ENCODE measurements at regions not wholly inside any gene's neighbourhood (a gene's known extent, or its start where the extent isn't known, plus 50 kb on each side); places are given as distances from the start of the nearest gene placed in this dataset.
"Not testable (repeated sequence)": the region's sequence is repeated elsewhere in the genome, so short reads cannot be mapped to it uniquely, and the experiment has no call there.

DNA sequence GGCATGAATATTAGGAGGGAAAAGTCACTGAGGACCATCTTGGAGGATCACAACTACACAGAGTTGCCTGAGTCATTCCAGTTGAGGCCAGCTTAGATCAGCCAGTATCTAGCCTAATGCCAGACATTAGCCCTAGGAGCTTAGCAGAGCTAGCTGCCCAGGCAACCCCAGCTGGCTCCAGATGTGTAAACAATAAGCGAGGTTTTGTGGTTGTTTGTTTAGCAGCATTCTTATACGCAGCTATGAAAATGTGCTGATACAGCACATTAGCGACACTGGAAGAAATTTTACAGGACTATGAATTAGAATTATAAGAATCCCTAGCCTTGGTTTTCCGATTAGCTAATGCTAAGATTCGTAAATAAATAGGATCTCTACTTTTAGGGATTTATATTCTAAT, 59.3 kb downstream of the BTBD3 start:
- in situ Hi-C loops (cut with HindIII; ENCODE audit: low pct_ligation_motif_present, low pct_unique_long_range_greater_than_20kb, low sequenced_read_pairs), result no loop called here

DNA sequence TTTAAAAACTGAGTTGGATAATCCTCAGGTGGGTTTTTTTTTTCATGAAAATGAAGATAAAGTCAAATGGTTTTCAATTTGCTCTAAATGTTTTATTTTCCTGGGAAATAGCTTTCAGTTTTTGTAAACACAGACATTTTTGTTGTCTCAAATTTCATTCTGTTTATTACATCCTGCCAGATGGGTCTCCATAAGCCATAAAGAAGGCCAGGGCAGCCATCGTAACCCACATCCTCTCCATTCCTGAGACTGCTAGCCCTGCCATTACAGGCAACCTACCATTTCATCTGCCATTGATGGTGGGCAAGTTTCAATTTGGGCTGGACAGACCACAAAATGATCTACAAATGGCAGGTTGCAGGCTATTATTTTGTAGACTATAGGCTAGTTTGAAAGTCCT, 60.8 kb downstream of the BTBD3 start:
- in situ Hi-C loops (cut with HindIII; ENCODE audit: low pct_ligation_motif_present, low pct_unique_long_range_greater_than_20kb, low sequenced_read_pairs), result no loop called here
- no peak for DNase-seq

More for the DNA sequence above, 59.3 kb downstream of the BTBD3 start:
- DNase-seq, result no peak

DNA sequence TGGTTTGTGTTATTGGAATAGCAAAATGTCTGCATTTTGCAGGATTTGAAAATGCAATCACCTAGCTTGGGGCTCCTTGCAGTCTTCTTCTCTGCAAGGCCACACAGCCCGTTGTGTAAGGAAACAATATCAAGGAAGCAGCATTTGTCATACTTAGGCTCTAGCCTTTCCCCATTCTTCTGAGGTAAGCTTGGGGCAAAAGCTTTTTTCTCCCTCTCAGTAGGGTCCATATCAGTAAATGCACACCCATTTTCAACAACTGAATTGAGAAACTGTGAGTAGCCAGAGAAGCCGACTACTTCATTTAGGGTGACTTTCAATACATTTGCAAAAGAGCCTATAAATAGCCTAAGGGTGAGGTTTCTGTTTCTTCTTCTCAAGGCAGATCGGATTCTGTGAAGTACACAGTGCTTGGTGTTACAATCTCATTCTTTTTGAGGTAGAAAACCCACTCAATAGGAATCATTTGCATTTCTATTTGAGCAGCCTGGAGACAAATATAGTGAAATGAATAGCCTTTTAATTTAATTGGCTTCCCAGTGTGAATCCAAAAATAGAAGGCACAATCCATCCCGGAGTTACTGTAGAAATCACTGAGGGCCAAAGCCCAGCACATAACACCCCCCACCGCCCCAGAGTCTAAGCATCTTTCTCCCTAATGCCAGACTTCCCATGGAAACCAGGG, 61.8 kb downstream of the BTBD3 start:
- in situ Hi-C loops (cut with HindIII; ENCODE audit: low pct_ligation_motif_present, low pct_unique_long_range_greater_than_20kb, low sequenced_read_pairs), result no loop called here
- no peak for DNase-seq

DNA sequence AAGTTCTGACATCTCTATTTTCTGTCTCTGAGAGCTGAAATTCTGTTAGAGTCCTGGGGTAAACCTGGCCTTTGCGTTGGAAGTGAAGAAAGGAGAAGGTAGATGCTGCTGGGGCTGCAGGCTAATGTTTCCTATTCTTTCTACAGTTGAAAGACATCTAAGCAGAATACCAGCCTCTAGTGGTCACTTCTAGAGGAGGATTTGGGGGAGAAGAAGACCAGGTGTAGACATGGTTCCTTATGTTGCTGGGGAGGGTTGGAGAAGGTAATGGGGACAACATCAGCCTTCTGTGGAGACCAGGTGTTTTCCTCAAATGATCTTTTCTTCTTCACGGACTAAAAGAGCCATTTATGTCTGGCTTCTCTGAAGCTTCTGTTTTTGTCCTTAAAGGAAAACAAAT, 62.6 kb downstream of the BTBD3 start:
- no peak for DNase-seq
- in situ Hi-C loops (cut with HindIII; ENCODE audit: low pct_ligation_motif_present, low pct_unique_long_range_greater_than_20kb, low sequenced_read_pairs), result no loop called here

DNA sequence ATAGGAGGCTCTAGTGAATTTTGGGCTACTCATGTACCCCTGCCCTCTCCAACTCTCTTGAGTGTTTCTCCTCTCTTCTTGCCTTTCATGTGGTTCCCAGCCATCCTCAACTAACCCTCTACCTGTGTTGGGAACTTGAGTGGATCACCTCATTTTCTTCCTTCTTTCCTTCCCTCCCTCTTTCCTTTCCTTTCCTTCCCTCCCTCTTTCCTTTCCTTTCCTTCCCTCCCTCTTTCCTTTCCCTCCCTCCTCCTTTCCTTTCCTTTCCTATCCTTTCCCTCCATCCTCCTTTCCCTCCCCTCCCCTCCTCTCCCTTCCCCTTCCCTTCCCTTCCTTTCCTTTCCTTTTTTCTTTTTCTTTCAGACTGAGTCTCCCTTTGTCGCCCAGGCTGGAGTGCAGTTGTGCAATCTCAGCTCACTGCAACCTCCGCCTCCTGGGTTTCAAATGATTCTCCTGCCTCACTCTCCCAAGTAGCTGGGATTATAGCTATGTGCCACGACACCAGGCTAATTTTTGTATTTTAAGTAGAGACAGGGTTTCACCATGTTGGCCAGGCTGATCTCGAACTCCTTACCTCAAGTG, 63.8 kb downstream of the BTBD3 start:
- no peak for DNase-seq
- in situ Hi-C loops (cut with HindIII; ENCODE audit: low pct_ligation_motif_present, low pct_unique_long_range_greater_than_20kb, low sequenced_read_pairs), result no loop called here

DNA sequence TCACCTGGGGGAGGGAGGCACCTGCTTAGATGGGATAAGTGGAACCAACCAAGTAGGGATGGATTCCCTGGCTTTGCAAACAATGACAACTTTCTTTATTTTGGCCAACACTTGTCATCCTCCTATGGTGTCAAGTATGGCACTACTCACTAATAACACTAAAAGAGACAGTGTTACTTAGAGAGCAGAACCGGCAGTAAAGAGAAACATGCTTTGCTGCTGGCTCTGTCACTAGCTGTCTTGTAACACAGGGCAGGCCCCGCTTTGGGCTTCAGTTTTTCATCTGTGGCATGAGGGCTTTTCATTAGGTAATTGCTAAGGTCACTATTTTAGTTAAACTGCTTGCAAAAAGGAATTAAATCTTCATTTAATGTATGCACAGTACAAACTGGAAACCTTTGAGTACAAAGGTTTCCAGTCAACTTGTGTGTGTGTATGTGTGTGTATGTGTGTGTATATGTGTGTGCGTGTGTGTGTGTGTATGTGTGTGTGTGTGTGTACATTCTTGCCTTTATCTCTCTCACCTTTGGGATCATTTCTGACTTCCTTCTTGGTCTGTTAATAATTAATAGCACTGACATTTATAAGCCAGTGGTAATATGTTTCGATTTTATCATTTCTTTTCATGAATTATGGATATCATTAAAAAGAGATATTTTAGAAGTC, 64.7 kb downstream of the BTBD3 start:
- no peak for DNase-seq
- in situ Hi-C loops (cut with HindIII; ENCODE audit: low pct_ligation_motif_present, low pct_unique_long_range_greater_than_20kb, low sequenced_read_pairs), result no loop called here

DNA sequence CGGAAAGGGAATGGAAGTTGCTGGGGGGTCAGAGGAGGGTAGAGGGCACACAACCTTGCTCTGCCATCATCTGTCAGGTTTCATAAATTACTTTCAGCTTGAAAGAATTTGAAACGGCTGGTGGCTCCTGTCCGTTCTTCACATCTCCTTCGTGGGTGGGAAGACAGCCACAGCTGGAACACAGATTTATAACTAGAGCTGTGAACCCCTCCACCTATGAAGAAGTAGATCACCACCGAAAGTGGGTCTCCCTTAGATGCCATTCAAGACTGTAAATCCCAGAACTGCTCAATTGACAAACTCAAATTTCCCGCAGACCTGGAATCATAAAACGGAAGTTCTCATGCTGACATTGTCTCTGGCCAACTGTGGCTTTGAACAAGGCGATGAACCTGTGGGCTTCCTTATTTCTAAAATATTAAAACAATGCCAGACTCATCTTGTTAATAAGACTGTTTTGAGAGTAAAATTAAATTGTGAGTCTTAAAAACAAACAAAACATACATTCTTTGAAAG, 65.3 kb downstream of the BTBD3 start:
- in situ Hi-C loops (cut with HindIII; ENCODE audit: low pct_ligation_motif_present, low pct_unique_long_range_greater_than_20kb, low sequenced_read_pairs), result no loop called here

DNA sequence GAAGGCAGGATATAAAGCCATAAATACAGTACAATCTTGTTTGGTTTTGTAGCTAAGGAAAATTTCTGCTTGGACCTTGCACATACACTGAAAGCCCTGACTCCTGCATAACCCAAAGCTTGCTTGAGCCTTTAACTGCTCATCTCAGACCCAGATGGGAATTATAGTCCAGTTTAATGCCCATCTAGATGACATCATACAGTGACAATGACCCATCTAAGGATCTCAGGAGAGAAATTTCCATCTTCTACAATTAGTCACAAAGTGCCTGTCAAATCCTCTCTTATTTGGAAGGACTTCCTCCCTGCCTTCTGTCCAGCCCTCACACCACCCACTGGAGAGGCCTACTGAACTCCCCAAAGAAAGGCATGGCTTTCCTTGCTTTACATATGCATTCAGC, 69.3 kb downstream of the BTBD3 start:
- DNase-seq, result no peak
- in situ Hi-C loops (cut with HindIII; ENCODE audit: low pct_ligation_motif_present, low pct_unique_long_range_greater_than_20kb, low sequenced_read_pairs), result no loop called here

More for the DNA sequence above, 65.3 kb downstream of the BTBD3 start:
- no peak for DNase-seq

DNA sequence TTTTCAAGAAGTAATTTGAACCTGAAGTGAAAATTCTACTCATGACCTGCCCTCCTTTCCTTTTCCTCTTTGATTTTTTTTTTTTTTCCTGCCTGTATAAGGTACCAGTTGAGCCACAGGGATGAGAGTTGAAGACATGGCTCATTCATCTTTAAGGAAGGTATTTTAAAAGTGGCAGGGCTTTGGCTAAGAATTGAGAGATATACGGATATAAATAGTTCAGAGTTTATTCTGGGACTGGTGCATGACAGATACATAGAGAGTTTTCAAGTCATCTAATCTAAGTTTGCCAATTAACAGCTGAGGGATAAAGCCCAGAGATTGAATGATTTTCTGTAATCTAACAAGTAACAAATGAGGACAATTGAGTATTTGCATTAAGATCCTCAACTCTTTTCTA, 69.8 kb downstream of the BTBD3 start:
- no peak for DNase-seq
- in situ Hi-C loops (cut with HindIII; ENCODE audit: low pct_ligation_motif_present, low pct_unique_long_range_greater_than_20kb, low sequenced_read_pairs), result no loop called here

DNA sequence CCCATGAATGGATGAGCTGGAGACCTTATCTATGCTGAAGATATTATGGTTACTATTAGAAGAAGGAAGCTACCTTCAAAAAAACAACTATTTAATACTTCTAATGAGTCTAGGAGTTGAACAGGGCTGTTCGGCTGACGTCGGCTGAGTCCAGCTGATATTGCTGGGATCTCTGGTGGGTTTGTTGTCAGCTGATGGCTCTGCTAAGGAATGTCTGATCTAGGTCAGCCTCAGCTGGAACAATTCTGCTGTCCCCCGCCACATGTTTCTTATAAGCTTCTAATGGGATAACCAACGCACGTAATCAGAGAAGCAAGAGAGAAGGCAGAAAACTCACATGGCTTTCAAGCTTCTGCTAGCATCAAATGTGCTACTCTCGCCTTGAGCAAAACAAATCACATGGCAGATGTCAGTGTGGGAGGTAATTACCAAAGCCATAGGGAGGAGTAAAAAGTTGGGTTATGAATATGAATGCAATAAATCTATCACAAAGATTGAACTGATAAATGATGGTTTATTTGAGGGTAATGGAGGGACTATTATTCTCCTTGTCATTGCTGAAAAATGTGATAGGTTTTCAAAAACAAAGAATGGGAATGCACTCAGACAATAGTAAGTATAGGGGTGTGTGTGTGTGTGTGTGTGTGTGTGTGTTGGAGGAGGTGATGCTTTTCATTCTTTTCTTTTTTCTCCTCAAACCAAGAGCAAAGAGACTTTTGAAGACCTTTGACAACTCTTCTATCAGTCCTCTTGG, 71.5 kb downstream of the BTBD3 start:
- in situ Hi-C loops (cut with HindIII; ENCODE audit: low pct_ligation_motif_present, low pct_unique_long_range_greater_than_20kb, low sequenced_read_pairs), result no loop called here
- DNase-seq, result no peak

DNA sequence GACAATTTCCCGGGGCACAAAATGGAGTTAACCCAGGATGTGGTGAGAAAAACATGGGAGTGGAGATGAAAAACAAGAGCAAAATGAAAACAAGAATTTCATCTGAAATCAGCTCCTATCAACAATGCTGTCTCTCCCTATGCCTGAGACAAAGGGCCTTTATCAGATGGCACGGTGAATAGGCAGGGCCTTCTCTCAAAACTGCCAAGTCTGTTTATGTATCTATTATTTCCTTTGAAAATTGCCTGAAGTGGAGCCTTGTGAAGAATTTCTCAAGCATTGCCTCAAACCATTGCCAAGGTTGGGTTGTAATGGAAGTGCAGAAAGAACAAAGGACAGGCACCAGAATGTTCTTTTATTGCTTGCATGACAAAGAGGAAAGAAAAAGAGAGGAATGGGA, 74.7 kb downstream of the BTBD3 start:
- no peak for DNase-seq
- in situ Hi-C loops (cut with HindIII; ENCODE audit: low pct_ligation_motif_present, low pct_unique_long_range_greater_than_20kb, low sequenced_read_pairs), result no loop called here

DNA sequence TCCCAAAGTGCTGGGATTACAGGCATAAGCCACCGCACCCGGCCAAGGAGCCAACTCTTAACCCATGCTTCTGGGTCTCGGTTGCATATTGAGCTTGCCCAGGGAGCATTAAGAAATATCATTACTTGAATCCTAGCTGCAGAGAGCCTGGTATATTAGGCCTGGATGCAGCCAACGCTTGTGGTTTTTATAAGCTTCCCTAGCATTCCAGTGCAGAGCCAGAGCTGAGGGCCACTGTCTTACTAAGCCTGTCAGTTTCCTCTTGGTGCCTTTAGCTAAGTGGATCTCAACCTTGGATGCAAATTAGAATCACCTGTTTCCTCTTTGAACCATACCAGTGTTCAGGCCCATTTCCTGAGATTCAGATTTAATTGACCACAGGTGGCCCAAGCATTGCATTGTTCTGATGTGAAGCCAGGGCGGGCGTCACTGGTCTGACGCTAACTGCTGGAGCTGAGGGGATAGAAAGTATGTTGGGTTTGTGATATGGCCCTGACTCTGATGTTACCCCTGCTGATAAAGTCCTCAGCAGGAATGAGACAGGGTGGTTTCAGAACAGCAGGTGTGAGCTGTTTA, 76.3 kb downstream of the BTBD3 start:
- DNase-seq, result no peak
- in situ Hi-C loops (cut with HindIII; ENCODE audit: low pct_ligation_motif_present, low pct_unique_long_range_greater_than_20kb, low sequenced_read_pairs), result no loop called here

DNA sequence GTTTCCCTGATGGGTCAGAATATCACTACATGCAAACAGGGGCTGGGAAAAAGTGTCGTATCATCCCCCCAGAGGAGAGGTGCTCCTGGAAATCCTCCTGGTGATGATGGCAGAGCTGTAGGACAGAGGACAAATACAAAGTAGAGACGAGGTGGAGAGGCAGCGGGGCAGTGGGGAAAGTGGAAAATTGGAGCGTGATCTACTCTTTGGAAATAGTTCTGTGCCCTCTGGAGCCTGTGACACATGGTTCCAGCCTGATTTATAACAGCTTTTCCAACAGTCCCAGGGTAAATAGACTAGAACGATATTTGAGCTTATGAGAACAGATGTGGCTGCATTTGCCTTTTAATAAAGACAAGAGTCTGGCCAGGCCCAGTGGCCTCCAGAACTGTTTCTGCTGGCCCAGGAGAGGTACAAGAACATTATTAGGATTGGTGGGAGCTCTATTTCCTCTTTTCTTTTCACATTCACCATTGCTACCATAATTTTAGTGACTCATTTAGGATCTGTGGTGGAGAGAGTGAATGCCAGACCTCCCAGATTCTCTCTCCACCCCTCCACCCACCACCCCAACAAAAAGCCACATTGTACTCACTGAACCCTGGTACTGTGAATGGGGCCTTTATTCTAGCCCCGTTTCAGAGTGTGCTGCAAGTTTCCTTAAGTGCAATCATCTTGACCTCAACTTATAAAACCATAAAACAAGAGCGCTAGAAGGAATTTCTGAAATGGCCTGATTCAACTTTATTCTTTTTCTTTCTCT, 78.3 kb downstream of the BTBD3 start:
- no peak for DNase-seq
- in situ Hi-C loops (cut with HindIII; ENCODE audit: low pct_ligation_motif_present, low pct_unique_long_range_greater_than_20kb, low sequenced_read_pairs), result no loop called here

DNA sequence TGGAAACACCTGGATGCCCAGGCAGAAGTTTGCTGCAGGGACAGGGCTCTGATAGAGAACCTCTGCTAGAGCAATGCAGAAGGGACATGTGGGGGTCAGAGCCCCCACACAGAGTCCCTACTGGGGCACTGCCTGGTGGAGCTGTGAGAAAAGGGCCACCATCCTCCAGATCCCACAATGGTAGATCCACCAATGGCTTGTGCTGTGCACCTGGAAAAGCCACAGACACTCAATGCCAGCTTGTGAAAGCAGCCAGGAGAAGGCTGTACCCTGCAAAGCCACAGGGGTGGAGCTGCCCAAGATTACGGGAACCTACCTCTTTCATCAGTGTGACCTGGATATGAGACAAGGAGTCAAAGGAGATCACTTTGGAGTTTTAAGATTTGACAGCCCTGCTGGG, 87.1 kb downstream of the BTBD3 start:
- DNase-seq; in situ Hi-C loops (cut with HindIII; ENCODE audit: low pct_ligation_motif_present, low pct_unique_long_range_greater_than_20kb, low sequenced_read_pairs): not testable (repeated sequence)

DNA sequence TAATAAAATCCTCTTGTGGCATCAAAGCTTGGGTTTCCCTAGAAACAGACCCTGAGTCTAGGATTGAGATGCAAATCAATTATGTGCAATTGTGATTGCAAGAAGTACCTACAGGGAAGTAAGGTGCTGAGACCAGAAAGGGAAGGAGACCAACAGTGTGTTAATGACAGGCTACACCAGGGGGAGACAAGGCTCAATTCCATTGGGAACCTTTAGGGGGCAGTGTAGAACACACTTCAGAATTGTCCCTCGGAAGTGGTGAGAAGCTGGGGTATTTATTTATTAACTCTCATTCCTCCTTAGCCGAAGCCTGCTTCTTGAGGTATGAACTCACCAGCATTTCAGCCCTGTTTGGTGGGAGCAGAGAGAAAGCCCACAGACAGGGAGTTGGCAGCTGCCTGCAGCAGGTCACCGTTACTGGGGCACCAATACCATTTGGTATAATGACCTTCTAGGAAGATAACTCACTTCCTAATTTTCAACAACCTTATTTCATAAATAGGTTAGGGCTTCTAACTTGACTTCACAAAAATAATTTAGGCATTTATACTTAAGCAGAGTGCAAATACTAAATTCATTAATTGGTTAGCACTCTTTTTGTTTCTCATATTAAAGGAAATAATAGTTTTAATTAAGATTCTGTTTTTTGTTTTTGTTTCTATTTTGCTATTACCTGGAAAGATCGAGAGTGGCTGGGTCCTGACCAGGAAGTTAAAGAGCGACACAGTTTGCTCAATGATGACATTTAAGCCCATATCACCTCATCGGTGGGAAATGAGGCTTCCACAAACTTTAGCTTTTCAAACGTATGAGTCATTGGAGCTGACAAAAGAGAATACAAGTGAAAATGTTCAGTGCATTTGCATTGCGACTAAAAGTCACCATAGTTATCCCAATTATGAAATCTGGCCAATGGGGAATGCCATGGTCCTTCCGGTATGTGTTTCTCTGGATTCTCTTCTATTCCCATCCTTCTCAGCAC, 94.8 kb downstream of the BTBD3 start:
- peak; percentile 72 for DNase-seq
- in situ Hi-C loops (cut with HindIII; ENCODE audit: low pct_ligation_motif_present, low pct_unique_long_range_greater_than_20kb, low sequenced_read_pairs), result no loop called here

DNA sequence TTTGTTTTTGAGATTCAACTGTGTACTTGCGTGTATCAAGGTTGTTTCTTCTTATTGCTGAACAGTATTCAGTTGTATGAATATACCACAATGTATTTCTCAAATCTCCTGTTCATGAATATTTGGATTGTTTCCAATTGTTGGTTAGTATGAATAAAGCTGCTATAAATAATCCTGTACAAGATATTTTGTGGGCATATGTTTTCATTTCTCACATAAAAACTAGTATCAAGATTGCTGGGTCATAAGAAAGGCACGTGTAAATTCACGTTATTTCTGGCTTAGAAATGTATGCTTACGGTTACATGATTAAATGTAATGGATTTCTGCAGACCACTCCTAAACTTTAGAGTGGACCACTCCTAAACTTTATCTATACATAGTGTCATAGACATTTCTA, 96.6 kb downstream of the BTBD3 start:
- in situ Hi-C loops (cut with HindIII; ENCODE audit: low pct_ligation_motif_present, low pct_unique_long_range_greater_than_20kb, low sequenced_read_pairs), result no loop called here
- no peak for DNase-seq

DNA sequence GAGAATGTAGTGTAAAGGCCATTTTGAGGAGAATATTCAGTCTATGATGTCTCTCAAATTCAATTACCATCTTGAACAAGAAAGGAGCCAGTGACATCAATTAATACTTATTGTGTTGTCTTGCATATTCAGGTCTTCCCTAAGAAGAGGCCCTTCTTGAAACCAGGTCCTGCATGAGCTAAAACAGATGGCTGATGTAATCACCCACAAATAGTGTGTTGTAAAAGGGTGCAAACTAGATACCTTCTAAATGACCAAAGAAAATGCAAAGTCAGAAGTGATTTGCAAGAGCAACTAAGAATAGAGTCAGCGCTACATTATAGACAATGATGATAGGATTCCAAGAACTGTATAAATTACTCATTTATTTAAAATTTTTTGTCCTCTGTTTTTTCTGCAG, 97.0 kb downstream of the BTBD3 start:
- no peak for DNase-seq
- in situ Hi-C loops (cut with HindIII; ENCODE audit: low pct_ligation_motif_present, low pct_unique_long_range_greater_than_20kb, low sequenced_read_pairs), result no loop called here

Measured in ACHN (cell line).